Midbrain (tissue), 1 donor: ENCODE measurements at regions not wholly inside any gene's neighbourhood (a gene's known extent, or its start where the extent isn't known, plus 50 kb on each side); places are given as distances from the start of the nearest gene placed in this dataset.
A peak's percentile ranks its signal among the peaks of the same experiment; 100 is the strongest.
"Not testable (repeated sequence)": the region's sequence is repeated elsewhere in the genome, so short reads cannot be mapped to it uniquely, and the experiment has no call there.

Source experiments
- DNase-seq: peaks from one replicate; lab custom pipeline; 2025; lab: John Stamatoyannopoulos, UW

GRCh38 chr11:22441831-22442230, 103.7 kb downstream of the SLC17A6 start:
- no peak for DNase-seq

- not testable (repeated sequence) for DNase-seq
Observed at GRCh38 chr11:22435582-22435981, 97.4 kb downstream of the SLC17A6 start.

- no peak for DNase-seq
Observed at GRCh38 chr11:22433517-22433916, 95.3 kb downstream of the SLC17A6 start.

- no peak for DNase-seq
Observed at GRCh38 chr11:22433094-22433455, 94.9 kb downstream of the SLC17A6 start.

GRCh38 chr11:22432291-22433093, 94.3 kb downstream of the SLC17A6 start:
- DNase-seq, result peak; percentile 18

- DNase-seq, result no peak
Observed at GRCh38 chr11:22431106-22431505, 92.9 kb downstream of the SLC17A6 start.

GRCh38 chr11:22430639-22431038, 92.5 kb downstream of the SLC17A6 start:
- no peak for DNase-seq

- no peak for DNase-seq
Observed at GRCh38 chr11:22430141-22430541, 92.0 kb downstream of the SLC17A6 start.
